ENCODE measurements at regions not wholly inside any gene's neighbourhood (a gene's known extent, or its start where the extent isn't known, plus 50 kb on each side); places are given as distances from the start of the nearest gene placed in this dataset.

- Histone ChIP-seq H3K9me2 (ENCODE audit: insufficient read depth) (no peaks in the 10 kb centered on the region), H3K4me3 (replicated peaks in 1 of 2; ENCODE audit: low read depth in 1 of 2, low read length in 2 of 2) (no peak overlapping the region), H4K20me1 (ENCODE audit: insufficient read depth) (no peaks in the 10 kb centered on the region), H3K4me2 (ENCODE audit: low read length) (no peak overlapping the region), H3K9ac (ENCODE audit: low read length) (no peak overlapping the region), H3K27me3 (ENCODE audit: insufficient read depth, low read length) (no peaks in the 10 kb centered on the region), H2AFZ (ENCODE audit: low read depth, low read length, poor library complexity, severe bottlenecking) (no peak overlapping the region), H3K36me3 (ENCODE audit: control insufficient read depth in 1 of 2, insufficient read depth in 2 of 2, low read length in 2 of 2) (no peaks in the 10 kb centered on the region), H3K4me1 (ENCODE audit: control insufficient read depth in 1 of 2, insufficient read depth in 2 of 2, low read length in 2 of 2) (no peaks in the 10 kb centered on the region), H3K9me3 (ENCODE audit: control insufficient read depth in 1 of 2, insufficient read depth in 1 of 2, low read depth in 1 of 2, low read length in 2 of 2) (peaks cover 1 to 43% of the 10 kb centered on the region in 2 experiments; a peak in 2 of 4 replicates), H3K79me2 (ENCODE audit: insufficient read depth, low read length) (no peaks in the 10 kb centered on the region), H3K27ac (ENCODE audit: low read depth, low read length) (no peak overlapping the region)
- CTCF ChIA-PET, result no interaction called here
- no peak for DNase-seq (ENCODE audit: low read depth, low spot score)
- no peak for ATAC-seq
- POLR2A ChIA-PET, result no interaction called here
- intact Hi-C loops (cut with micrococcal nuclease), result no loop called here
- RAD21 ChIA-PET (ENCODE audit: low non-redundant PET in 1 of 2, low total read pairs in 2 of 2, uncharacterized antibody in 2 of 2, unreplicated experiment in 2 of 2), result no interaction called here
- BruUV-seq (replicated peaks), result no TSS peak
- TF ChIP-seq EGR1 (IDR thresholded peaks at IDR 0.05; ENCODE audit: low read depth), result no peak
- TF ChIP-seq JUND (IDR thresholded peaks at IDR 0.05), result no peak
- TF ChIP-seq POLR2A (IDR thresholded peaks at IDR 0.05; ENCODE audit: borderline replicate concordance, extremely low read depth, insufficient read depth, insufficient read length), result no peak
- TF ChIP-seq, protein P1, sequence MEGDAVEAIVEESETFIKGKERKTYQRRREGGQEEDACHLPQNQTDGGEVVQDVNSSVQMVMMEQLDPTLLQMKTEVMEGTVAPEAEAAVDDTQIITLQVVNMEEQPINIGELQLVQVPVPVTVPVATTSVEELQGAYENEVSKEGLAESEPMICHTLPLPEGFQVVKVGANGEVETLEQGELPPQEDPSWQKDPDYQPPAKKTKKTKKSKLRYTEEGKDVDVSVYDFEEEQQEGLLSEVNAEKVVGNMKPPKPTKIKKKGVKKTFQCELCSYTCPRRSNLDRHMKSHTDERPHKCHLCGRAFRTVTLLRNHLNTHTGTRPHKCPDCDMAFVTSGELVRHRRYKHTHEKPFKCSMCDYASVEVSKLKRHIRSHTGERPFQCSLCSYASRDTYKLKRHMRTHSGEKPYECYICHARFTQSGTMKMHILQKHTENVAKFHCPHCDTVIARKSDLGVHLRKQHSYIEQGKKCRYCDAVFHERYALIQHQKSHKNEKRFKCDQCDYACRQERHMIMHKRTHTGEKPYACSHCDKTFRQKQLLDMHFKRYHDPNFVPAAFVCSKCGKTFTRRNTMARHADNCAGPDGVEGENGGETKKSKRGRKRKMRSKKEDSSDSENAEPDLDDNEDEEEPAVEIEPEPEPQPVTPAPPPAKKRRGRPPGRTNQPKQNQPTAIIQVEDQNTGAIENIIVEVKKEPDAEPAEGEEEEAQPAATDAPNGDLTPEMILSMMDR (IDR thresholded peaks at IDR 0.05 in 2 of 3, conservative IDR thresholded peaks at IDR 0.05 in 1 of 3; ENCODE audit: borderline replicate concordance in 1 of 3, insufficient read depth in 1 of 3, low read depth in 2 of 3, low read length in 2 of 3), result no peak
- TF ChIP-seq ATF3 (IDR thresholded peaks at IDR 0.05), result no peak
- no peak for TF ChIP-seq SRF (IDR thresholded peaks at IDR 0.05; ENCODE audit: low read depth)
- no peak for TF ChIP-seq EZH2phosphoT487 (IDR thresholded peaks at IDR 0.05; ENCODE audit: borderline replicate concordance)
- no peak for TF ChIP-seq ZNF274 (IDR thresholded peaks at IDR 0.05; ENCODE audit: low read depth, low read length)
- TF ChIP-seq RAD21 (IDR thresholded peaks at IDR 0.05; ENCODE audit: low read depth), result no peak
- TF ChIP-seq ELF1 (IDR thresholded peaks at IDR 0.05; ENCODE audit: borderline replicate concordance, low read depth), result no peak
- TF ChIP-seq, protein P2, sequence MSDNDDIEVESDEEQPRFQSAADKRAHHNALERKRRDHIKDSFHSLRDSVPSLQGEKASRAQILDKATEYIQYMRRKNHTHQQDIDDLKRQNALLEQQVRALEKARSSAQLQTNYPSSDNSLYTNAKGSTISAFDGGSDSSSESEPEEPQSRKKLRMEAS (IDR thresholded peaks at IDR 0.05), result no peak
- TF ChIP-seq FOSL1 (IDR thresholded peaks at IDR 0.05; ENCODE audit: low read depth), result no peak
- no peak for TF ChIP-seq SP1 (IDR thresholded peaks at IDR 0.05; ENCODE audit: low read depth)
- TF ChIP-seq ZFX (IDR thresholded peaks at IDR 0.05), result no peak
- no peak for TF ChIP-seq POLR2AphosphoS5 (IDR thresholded peaks at IDR 0.05; ENCODE audit: low read depth, low read length)
- TF ChIP-seq CEBPB (IDR thresholded peaks at IDR 0.05; ENCODE audit: low read depth), result no peak
- TF ChIP-seq SIN3A (IDR thresholded peaks at IDR 0.05; ENCODE audit: low read depth), result no peak
- TF ChIP-seq YY1 (IDR thresholded peaks at IDR 0.05; ENCODE audit: extremely low read depth, insufficient replicate concordance, low read depth, low read length), result no peak
Measured at GRCh38 chr16:7921345-7921744, 588.7 kb downstream of the RBFOX1 start.

All from HCT116 (cell line).